Sigmoid colon (tissue), 6 donors: ENCODE measurements at regions not wholly inside any gene's neighbourhood (a gene's known extent, or its start where the extent isn't known, plus 50 kb on each side); places are given as distances from the start of the nearest gene placed in this dataset.
"Not testable (repeated sequence)": the region's sequence is repeated elsewhere in the genome, so short reads cannot be mapped to it uniquely, and the experiment has no call there.

Experiments
- DNase-seq: peaks from one replicate; pipeline ENCODE4 v3.0.0-alpha.2; 2019
- H3K27ac ChIP-seq, 4 donors: fragments of 200-600 bp; sonication (generic); one replicate each; pipeline ENCODE4 v1.5.1; 2016 to 2019; ENCODE audit warnings: mild to moderate bottlenecking in 1 of 4
- H3K27me3 ChIP-seq, 3 donors: fragments of 200-600 bp; sonication (generic); one replicate each; pipeline ENCODE4 v1.5.1; 2019; ENCODE audit warnings: mild to moderate bottlenecking in 1 of 3
- H3K36me3 ChIP-seq, 4 donors: fragments of 200-600 bp; sonication (generic); one replicate each; pipeline ENCODE4 v1.5.1; 2016 to 2019
- H3K4me1 ChIP-seq, 4 donors: fragments of 200-600 bp; sonication (generic); one replicate each; pipeline ENCODE4 v1.5.1; 2017 to 2019
- H3K4me3 ChIP-seq, 4 donors: fragments of 200-600 bp; sonication (generic); one replicate each; pipeline ENCODE4 v1.5.1; 2017 to 2019; ENCODE audit warnings: mild to moderate bottlenecking in 2 of 4, moderate library complexity in 1 of 4
- H3K9me3 ChIP-seq, 4 donors: fragments of 200-600 bp in 3 of 4; sonication (generic) in 3 of 4; one replicate each; pipeline versions ENCODE4 v1.5.1 to v1.6.1; 2013 to 2019
- CTCF ChIP-seq, 4 experiments: fragments of 450-650 bp in 3 of 4; fragments of 200-600 bp in 1 of 4; IDR thresholded peaks; one replicate each; pipeline ENCODE4 v1.5.1; 2016 to 2019; ENCODE audit warnings: antibody characterized with exemption in 4 of 4, mild to moderate bottlenecking in 3 of 4, moderate library complexity in 2 of 4
- EP300 ChIP-seq, 4 donors: sonication (generic); formaldehyde crosslinking; IDR thresholded peaks; one replicate each; pipeline ENCODE4 v1.6.1; 2017; ENCODE audit warnings: antibody characterized with exemption in 4 of 4
- POLR2A ChIP-seq, 2 donors: fragments of 450-650 bp; IDR thresholded peaks; one replicate each; pipeline ENCODE4 v1.6.1; 2016; ENCODE audit warnings: antibody characterized with exemption in 2 of 2, mild to moderate bottlenecking in 2 of 2, moderate library complexity in 2 of 2
- POLR2AphosphoS5 ChIP-seq, 4 donors: sonication (generic); formaldehyde crosslinking; IDR thresholded peaks; one replicate each; pipeline ENCODE4 v1.6.1; 2017; ENCODE audit warnings: antibody characterized with exemption in 4 of 4
- WGBS, 2 donors: extraction: QIAGEN DNeasy Blood & Tissue Kit; methylation state at CpG; one replicate each; pipeline ENCODE4 v1.1.7; 2013; 5-methylcytosine and 5-hydroxymethylcytosine counted together
- intact Hi-C: fragments of 100-400 bp; cut with DNase I; formaldehyde crosslinking; loops from one replicate; pipeline ENCODE4 v1.15.1; 2023
- donor health status: healthy with polysubstance abuse.
- donor health status: healthy.

GRCh38 chr11:46180736-46181135, 59.5 kb upstream of the PHF21A start:
- no peak overlapping the region for H3K27ac ChIP-seq
- WGBS, 2 donors, result 86 to 93% methylated on average over 4 of the region's 4 CpGs
- TF ChIP-seq CTCF (IDR thresholded peaks at IDR 0.05) (no peak), POLR2AphosphoS5 (IDR thresholded peaks at IDR 0.05) (no peak), EP300 (IDR thresholded peaks at IDR 0.05) (no peak), POLR2A (IDR thresholded peaks at IDR 0.05) (no peak)
- DNase-seq, result no peak
- no peaks in the 10 kb centered on the region for H3K27me3 ChIP-seq
- no peaks in the 10 kb centered on the region for H3K4me1 ChIP-seq
- H3K4me3 ChIP-seq, result no peak overlapping the region
- H3K9me3 ChIP-seq, result no peaks in the 10 kb centered on the region
- intact Hi-C loops, result no loop called here
- no peaks in the 10 kb centered on the region for H3K36me3 ChIP-seq

- H3K36me3 ChIP-seq, result no peaks in the 10 kb centered on the region
- 92 to 98% methylated on average over 4 of the region's 4 CpGs for WGBS, 2 donors
- no peaks in the 10 kb centered on the region for H3K9me3 ChIP-seq
- H3K27ac ChIP-seq, result no peak overlapping the region
- H3K4me3 ChIP-seq, result no peak overlapping the region
- no peaks in the 10 kb centered on the region for H3K27me3 ChIP-seq
- no peaks in the 10 kb centered on the region for H3K4me1 ChIP-seq
- DNase-seq, result no peak
- TF ChIP-seq CTCF (IDR thresholded peaks at IDR 0.05) (no peak), POLR2A (IDR thresholded peaks at IDR 0.05) (no peak), POLR2AphosphoS5 (IDR thresholded peaks at IDR 0.05) (no peak), EP300 (IDR thresholded peaks at IDR 0.05) (no peak)
- intact Hi-C loops, result no loop called here
These were observed 57.3 kb upstream of the PHF21A start for GRCh38 chr11:46178513-46178912.

DNA sequence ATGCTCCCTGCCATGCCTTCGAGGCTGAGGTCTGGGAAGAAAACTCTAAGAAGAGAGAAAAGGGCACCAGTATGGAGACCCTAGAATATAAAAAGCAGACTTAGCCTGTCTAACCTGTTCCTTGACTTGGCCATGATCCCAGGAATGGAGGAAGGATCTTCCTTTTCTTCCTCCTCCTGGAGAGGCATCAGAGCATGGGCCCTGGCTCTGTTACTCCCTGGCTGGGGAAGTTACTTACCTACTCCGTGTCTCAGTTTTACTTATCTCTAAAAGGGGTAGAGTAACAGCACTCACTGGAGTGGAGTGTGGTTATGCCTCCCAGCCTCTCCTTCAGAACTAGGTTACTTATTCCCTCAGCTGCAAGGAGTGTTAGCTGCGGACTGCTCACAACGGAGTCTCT, 55.2 kb upstream of the PHF21A start:
- DNase-seq, result no peak
- Histone ChIP-seq H3K9me3 (no peaks in the 10 kb centered on the region), H3K36me3 (no peaks in the 10 kb centered on the region), H3K27ac (no peak overlapping the region), H3K27me3 (no peaks in the 10 kb centered on the region), H3K4me1 (no peaks in the 10 kb centered on the region), H3K4me3 (no peak overlapping the region)
- TF ChIP-seq POLR2A (IDR thresholded peaks at IDR 0.05), result no peak
- no peak for TF ChIP-seq POLR2AphosphoS5 (IDR thresholded peaks at IDR 0.05)
- no peak for TF ChIP-seq EP300 (IDR thresholded peaks at IDR 0.05)
- TF ChIP-seq CTCF (IDR thresholded peaks at IDR 0.05), result no peak
- WGBS, 2 donors, result 57 to 81% methylated on average over 4 of the region's 4 CpGs
- intact Hi-C loops, result no loop called here

DNA sequence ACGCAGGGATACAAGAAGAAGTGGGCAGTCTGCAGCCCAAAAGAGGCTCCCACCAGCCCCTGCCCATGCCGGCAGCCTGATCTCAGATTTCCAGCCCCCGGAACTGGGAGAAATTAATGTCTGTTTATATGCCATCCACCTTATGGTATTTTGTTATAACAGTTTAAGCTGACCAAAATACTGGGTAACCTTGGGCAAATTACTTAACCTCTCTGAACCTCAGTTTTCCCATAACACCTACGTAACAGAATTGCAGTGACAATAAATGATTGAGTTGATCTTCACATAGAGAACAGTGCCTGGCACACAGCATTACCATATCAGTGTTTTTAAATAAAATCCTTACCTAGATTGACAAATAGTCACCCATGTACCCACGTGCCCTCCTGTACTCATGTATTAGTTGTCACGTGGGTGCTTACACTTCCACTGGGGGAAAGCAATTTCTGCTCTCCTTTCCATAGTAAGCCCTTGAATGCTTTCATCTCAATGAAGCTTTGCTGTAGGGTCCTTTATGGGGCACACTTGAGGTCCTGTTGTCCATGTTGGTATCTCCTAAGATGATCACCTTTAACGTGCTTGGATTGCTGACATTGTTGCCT, 54.2 kb upstream of the PHF21A start:
- no peaks in the 10 kb centered on the region for H3K27me3 ChIP-seq
- no peak overlapping the region for H3K4me3 ChIP-seq
- TF ChIP-seq CTCF (IDR thresholded peaks at IDR 0.05) (no peak), POLR2AphosphoS5 (IDR thresholded peaks at IDR 0.05) (no peak), EP300 (IDR thresholded peaks at IDR 0.05) (no peak), POLR2A (IDR thresholded peaks at IDR 0.05) (no peak)
- DNase-seq, result no peak
- no peaks in the 10 kb centered on the region for H3K4me1 ChIP-seq
- H3K9me3 ChIP-seq, result no peaks in the 10 kb centered on the region
- no peak overlapping the region for H3K27ac ChIP-seq
- no peaks in the 10 kb centered on the region for H3K36me3 ChIP-seq
- 88 to 89% methylated on average over 7 of the region's 7 CpGs for WGBS, 2 donors
- intact Hi-C loops, result no loop called here

- H3K27ac ChIP-seq, H3K4me1 ChIP-seq, H3K4me3 ChIP-seq, H3K36me3 ChIP-seq, H3K27me3 ChIP-seq, DNase-seq, H3K9me3 ChIP-seq, intact Hi-C loops: not testable (repeated sequence)
- 80 to 90% methylated on average over 7 of the region's 7 CpGs for WGBS, 2 donors
These were observed 50.4 kb upstream of the PHF21A start for GRCh38 chr11:46171693-46172092.
